ENCODE measurements at regions not wholly inside any gene's neighbourhood (a gene's known extent, or its start where the extent isn't known, plus 50 kb on each side); places are given as distances from the start of the nearest gene placed in this dataset.
"Not testable (repeated sequence)": the region's sequence is repeated elsewhere in the genome, so short reads cannot be mapped to it uniquely, and the experiment has no call there.

DNA sequence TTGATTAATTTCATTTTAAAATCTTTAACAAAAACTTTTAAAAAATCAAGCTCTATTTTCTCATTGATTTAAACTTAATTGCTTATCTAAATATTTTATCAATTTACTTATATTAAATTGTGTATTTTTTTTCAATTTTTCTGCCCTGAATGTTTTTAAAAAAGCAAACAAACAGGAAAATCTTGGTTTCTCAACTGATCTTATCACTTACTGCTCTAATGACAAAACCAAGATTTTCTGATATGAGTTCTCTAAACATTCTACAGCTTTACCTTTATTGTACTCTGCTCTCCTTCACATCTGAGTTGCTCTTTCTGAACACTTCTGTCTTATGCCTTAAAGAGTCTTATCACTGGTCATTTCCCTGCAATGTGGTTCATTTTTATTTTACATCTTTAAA lies 587.8 kb upstream of the BCHE start:
- Histone ChIP-seq H3K4me1 (no peaks in the 10 kb centered on the region), H3K27ac (no peak overlapping the region), H3K9me3 (no peaks in the 10 kb centered on the region), H3K4me3 (no peak overlapping the region), H3K36me3 (no peaks in the 10 kb centered on the region), H3K27me3 (no peaks in the 10 kb centered on the region)
- no peak for ATAC-seq
- TF ChIP-seq, protein P1, sequence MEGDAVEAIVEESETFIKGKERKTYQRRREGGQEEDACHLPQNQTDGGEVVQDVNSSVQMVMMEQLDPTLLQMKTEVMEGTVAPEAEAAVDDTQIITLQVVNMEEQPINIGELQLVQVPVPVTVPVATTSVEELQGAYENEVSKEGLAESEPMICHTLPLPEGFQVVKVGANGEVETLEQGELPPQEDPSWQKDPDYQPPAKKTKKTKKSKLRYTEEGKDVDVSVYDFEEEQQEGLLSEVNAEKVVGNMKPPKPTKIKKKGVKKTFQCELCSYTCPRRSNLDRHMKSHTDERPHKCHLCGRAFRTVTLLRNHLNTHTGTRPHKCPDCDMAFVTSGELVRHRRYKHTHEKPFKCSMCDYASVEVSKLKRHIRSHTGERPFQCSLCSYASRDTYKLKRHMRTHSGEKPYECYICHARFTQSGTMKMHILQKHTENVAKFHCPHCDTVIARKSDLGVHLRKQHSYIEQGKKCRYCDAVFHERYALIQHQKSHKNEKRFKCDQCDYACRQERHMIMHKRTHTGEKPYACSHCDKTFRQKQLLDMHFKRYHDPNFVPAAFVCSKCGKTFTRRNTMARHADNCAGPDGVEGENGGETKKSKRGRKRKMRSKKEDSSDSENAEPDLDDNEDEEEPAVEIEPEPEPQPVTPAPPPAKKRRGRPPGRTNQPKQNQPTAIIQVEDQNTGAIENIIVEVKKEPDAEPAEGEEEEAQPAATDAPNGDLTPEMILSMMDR (IDR thresholded peaks at IDR 0.05) = no peak
- no peak for TF ChIP-seq POLR2A (IDR thresholded peaks at IDR 0.05)
- TF ChIP-seq EP300 (IDR thresholded peaks at IDR 0.05) = no peak
- no peak for TF ChIP-seq POLR2AphosphoS5 (IDR thresholded peaks at IDR 0.05)

- not testable (repeated sequence) for H3K27ac ChIP-seq, H3K27me3 ChIP-seq, H3K36me3 ChIP-seq, H3K4me1 ChIP-seq, ATAC-seq, H3K4me3 ChIP-seq, H3K9me3 ChIP-seq
- WGBS, 2 donors (ENCODE audit: low coverage in 1 of 2) = 90% methylated on average over 2 of the region's 26 CpGs
Observed at GRCh38 chr3:166423824-166424513, 586.7 kb upstream of the BCHE start.

GRCh38 chr3:166422556-166422955 lies 585.3 kb upstream of the BCHE start:
- Histone ChIP-seq H3K4me1 (no peaks in the 10 kb centered on the region), H3K4me3 (no peak overlapping the region), H3K9me3 (no peaks in the 10 kb centered on the region), H3K27ac (no peak overlapping the region), H3K36me3 (no peaks in the 10 kb centered on the region), H3K27me3 (no peaks in the 10 kb centered on the region)
- TF ChIP-seq POLR2A (IDR thresholded peaks at IDR 0.05) (no peak), POLR2AphosphoS5 (IDR thresholded peaks at IDR 0.05) (no peak), EP300 (IDR thresholded peaks at IDR 0.05) (no peak)
- TF ChIP-seq, protein P1 (IDR thresholded peaks at IDR 0.05) = no peak
- ATAC-seq = no peak

GRCh38 chr3:166420071-166420470 lies 582.8 kb upstream of the BCHE start:
- 86 to 92% methylated on average over 2 of the region's 2 CpGs for WGBS, 2 donors (ENCODE audit: low coverage in 1 of 2)

GRCh38 chr3:166405896-166406295 lies 568.7 kb upstream of the BCHE start:
- Histone ChIP-seq H3K27me3 (no peaks in the 10 kb centered on the region), H3K4me3 (no peak overlapping the region), H3K9me3 (no peaks in the 10 kb centered on the region), H3K4me1 (no peaks in the 10 kb centered on the region), H3K36me3 (no peaks in the 10 kb centered on the region), H3K27ac (no peak overlapping the region)
- TF ChIP-seq, protein P1 (IDR thresholded peaks at IDR 0.05) = no peak
- TF ChIP-seq EP300 (IDR thresholded peaks at IDR 0.05) (no peak), POLR2A (IDR thresholded peaks at IDR 0.05) (no peak), POLR2AphosphoS5 (IDR thresholded peaks at IDR 0.05) (no peak)
- no peak for ATAC-seq
- WGBS, 2 donors (ENCODE audit: low coverage in 1 of 2) = 56 to 60% methylated on average over 1 of the region's 1 CpG

More at GRCh38 chr3:166420071-166420470, 582.8 kb upstream of the BCHE start:
- Histone ChIP-seq H3K4me3 (no peak overlapping the region), H3K27ac (no peak overlapping the region), H3K27me3 (no peaks in the 10 kb centered on the region), H3K4me1 (no peaks in the 10 kb centered on the region), H3K36me3 (no peaks in the 10 kb centered on the region), H3K9me3 (no peaks in the 10 kb centered on the region)
- TF ChIP-seq POLR2AphosphoS5 (IDR thresholded peaks at IDR 0.05) (no peak), POLR2A (IDR thresholded peaks at IDR 0.05) (no peak), EP300 (IDR thresholded peaks at IDR 0.05) (no peak)
- TF ChIP-seq, protein P1 (IDR thresholded peaks at IDR 0.05) = no peak
- no peak for ATAC-seq

Measured in gastroesophageal sphincter (tissue), 4 donors.